SK-N-SH treated with all-trans-retinoic acid at 6 μM for 48 hours (cell line): ENCODE measurements at regions not wholly inside any gene's neighbourhood (a gene's known extent, or its start where the extent isn't known, plus 50 kb on each side); places are given as distances from the start of the nearest gene placed in this dataset.

ENCODE experiments used
- BACH2 ChIP-seq: fragments of 250-450 bp; sonication (Bioruptor Pico); IDR thresholded peaks from 2 replicates; pipeline ENCODE4 v1.9.0; 2021; ENCODE audit warnings: mild to moderate bottlenecking, borderline replicate concordance
- GLIS3 ChIP-seq: fragments of 250-450 bp; sonication (Bioruptor Pico); IDR thresholded peaks from 2 replicates; pipeline ENCODE4 v1.5.0; 2020; ENCODE audit warnings: mild to moderate bottlenecking, moderate library complexity
- PPARA ChIP-seq: fragments of 250-450 bp; sonication (Bioruptor Pico); IDR thresholded peaks from 2 replicates; pipeline ENCODE4 v1.5.0; 2020; ENCODE audit warnings: mild to moderate bottlenecking, borderline replicate concordance
- RARB ChIP-seq: fragments of 250-450 bp; sonication (Bioruptor Pico); IDR thresholded peaks from 2 replicates; pipeline ENCODE4 v1.8.0; 2021; ENCODE audit warnings: mild to moderate bottlenecking, moderate library complexity
- SNAI2 ChIP-seq: fragments of 250-450 bp; sonication (Bioruptor Pico); IDR thresholded peaks from 2 replicates; pipeline ENCODE4 v1.5.0; 2020; ENCODE audit warnings: mild to moderate bottlenecking, moderate library complexity
- TCF4 ChIP-seq: fragments of 250-450 bp; sonication (Bioruptor Pico); IDR thresholded peaks from 2 replicates; pipeline ENCODE4 v1.8.0; 2021; ENCODE audit warnings: mild to moderate bottlenecking, moderate library complexity, borderline replicate concordance
- TSHZ2 ChIP-seq: fragments of 250-450 bp; sonication (Bioruptor Pico); IDR thresholded peaks from 2 replicates; pipeline ENCODE4 v1.5.0; 2020; ENCODE audit warnings: mild to moderate bottlenecking, moderate library complexity
- ZNF565 ChIP-seq: fragments of 450-650 bp; formaldehyde crosslinking; conservative IDR thresholded peaks from 2 replicates; pipeline ENCODE4 v1.5.0; 2020; ENCODE audit warnings: low read depth, mild to moderate bottlenecking, moderate library complexity
- TF ChIP-seq, protein P1 (sequence below): fragments of 250-450 bp; sonication (Bioruptor Pico); IDR thresholded peaks from 2 replicates; pipeline ENCODE4 v1.8.0; 2020; ENCODE audit warnings: mild to moderate bottlenecking, moderate library complexity, borderline replicate concordance

DNA sequence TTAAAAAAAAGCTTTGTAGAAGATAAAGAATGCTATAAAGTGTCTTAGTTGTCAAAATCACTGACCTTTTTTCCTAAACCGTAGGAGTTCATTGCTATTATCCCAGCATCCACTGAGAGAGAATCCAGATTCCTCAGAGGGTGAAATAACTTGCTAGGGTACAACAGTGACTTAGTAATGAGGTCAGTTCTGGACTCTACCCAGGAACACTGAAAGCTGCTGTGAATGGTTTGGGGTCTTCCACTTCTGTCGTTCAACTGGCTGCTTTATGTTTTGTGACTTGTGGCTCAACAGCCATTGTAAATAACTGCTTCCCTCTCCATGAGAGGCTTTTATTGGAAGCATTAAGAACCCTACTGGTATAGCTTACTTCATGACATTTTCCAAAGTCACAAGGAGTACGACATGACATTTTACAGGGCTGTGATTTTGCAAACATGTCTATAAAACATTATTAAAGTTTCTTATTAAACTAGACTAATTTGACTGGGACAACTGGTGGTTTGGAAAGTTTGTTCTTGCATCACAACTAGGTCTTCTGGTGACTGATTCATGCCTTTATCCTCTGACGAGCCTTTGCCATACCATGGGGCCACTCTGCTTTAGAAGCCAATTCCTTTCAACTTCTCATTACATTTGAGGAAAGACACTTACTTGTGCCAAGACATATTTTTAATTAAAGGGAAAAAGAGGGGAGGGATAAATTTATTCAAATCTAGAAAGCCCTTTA is 92.2 kb upstream of the CDH11 start:
- TF ChIP-seq ZNF565 (CRISPR knock-in tag) (no peak), RARB (CRISPR knock-in tag) (no peak), PPARA (CRISPR knock-in tag) (no peak), TCF4 (CRISPR knock-in tag) (no peak), SNAI2 (CRISPR knock-in tag) (no peak), GLIS3 (CRISPR knock-in tag) (no peak), TSHZ2 (CRISPR knock-in tag) (no peak), BACH2 (CRISPR knock-in tag) (no peak)
- TF ChIP-seq, protein P1, sequence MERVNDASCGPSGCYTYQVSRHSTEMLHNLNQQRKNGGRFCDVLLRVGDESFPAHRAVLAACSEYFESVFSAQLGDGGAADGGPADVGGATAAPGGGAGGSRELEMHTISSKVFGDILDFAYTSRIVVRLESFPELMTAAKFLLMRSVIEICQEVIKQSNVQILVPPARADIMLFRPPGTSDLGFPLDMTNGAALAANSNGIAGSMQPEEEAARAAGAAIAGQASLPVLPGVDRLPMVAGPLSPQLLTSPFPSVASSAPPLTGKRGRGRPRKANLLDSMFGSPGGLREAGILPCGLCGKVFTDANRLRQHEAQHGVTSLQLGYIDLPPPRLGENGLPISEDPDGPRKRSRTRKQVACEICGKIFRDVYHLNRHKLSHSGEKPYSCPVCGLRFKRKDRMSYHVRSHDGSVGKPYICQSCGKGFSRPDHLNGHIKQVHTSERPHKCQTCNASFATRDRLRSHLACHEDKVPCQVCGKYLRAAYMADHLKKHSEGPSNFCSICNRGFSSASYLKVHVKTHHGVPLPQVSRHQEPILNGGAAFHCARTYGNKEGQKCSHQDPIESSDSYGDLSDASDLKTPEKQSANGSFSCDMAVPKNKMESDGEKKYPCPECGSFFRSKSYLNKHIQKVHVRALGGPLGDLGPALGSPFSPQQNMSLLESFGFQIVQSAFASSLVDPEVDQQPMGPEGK = no peak
